ENCODE measurements at regions not wholly inside any gene's neighbourhood (a gene's known extent, or its start where the extent isn't known, plus 50 kb on each side); places are given as distances from the start of the nearest gene placed in this dataset.
A peak's percentile ranks its signal among the peaks of the same experiment; 100 is the strongest.

DNA sequence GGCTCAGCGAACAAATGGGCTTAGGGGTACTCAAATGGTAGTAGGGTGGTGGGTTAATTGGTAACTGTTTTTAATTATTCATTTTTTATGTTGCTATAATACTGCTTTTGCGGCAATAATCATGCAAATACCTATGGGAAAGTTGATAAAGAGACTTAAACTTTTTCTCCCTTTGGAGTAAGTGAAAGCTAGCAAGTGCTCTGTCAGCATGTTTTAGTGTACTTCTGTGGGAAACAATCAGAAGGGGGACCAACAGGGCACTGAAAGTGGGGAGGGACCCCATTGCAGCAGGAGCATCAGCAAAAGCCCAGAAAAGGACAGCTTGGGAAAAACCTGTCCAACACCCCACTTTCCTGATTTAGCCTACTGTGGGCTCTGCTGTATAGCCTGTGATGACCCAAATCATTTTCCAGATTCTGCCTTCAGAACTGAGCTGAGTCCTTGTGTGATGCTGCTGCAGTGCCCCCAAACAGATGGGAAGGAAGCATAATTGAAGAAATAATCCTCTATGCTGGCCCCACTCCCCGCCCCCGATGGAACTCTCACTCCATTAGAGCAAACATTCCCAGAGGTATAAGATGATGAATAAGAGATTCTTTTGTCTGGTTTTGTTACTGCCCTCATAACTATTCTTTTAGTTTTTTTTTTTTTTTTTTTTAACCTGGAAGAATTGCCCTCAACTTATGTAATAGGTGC, 322.8 kb downstream of the CD83 start:
- H3K27ac ChIP-seq (ENCODE audit: low read depth, low read length), result no peak overlapping the region
- DNase-seq (ENCODE audit: low read depth in 4 of 6, low spot score in 6 of 6), result peak in 1 of 6 donors; percentile 19
- no peak overlapping the region for H3K4me3 ChIP-seq (ENCODE audit: low read depth, low read length)
- H3K4me1 ChIP-seq (ENCODE audit: control insufficient read depth, insufficient read depth, low read length), result peaks cover 8% of the 10 kb centered on the region
- no peaks in the 10 kb centered on the region for H3K27me3 ChIP-seq (ENCODE audit: control insufficient read depth, insufficient read depth, low read length)
- H3K9me3 ChIP-seq (ENCODE audit: control insufficient read depth, insufficient read depth, low read length), result no peaks in the 10 kb centered on the region
- no peaks in the 10 kb centered on the region for H3K36me3 ChIP-seq (ENCODE audit: control insufficient read depth, insufficient read depth, low read length)
- WGBS (ENCODE audit: insufficient coverage), result no CpG with 5 or more reads among the region's 4 CpGs

GRCh38 chr6:14440940-14441781, 323.6 kb downstream of the CD83 start:
- peak in 2 of 6 donors; percentile 67 to 76 for DNase-seq (ENCODE audit: low read depth in 4 of 6, low spot score in 6 of 6)
- no peak overlapping the region for H3K4me3 ChIP-seq (ENCODE audit: low read depth, low read length)
- H3K36me3 ChIP-seq (ENCODE audit: control insufficient read depth, insufficient read depth, low read length), result no peaks in the 10 kb centered on the region
- peaks cover 8% of the 10 kb centered on the region for H3K4me1 ChIP-seq (ENCODE audit: control insufficient read depth, insufficient read depth, low read length)
- no peaks in the 10 kb centered on the region for H3K9me3 ChIP-seq (ENCODE audit: control insufficient read depth, insufficient read depth, low read length)
- 21% methylated on average over 8 of the region's 13 CpGs for WGBS (ENCODE audit: insufficient coverage)
- no peaks in the 10 kb centered on the region for H3K27me3 ChIP-seq (ENCODE audit: control insufficient read depth, insufficient read depth, low read length)
- no peak overlapping the region for H3K27ac ChIP-seq (ENCODE audit: low read depth, low read length)

DNA sequence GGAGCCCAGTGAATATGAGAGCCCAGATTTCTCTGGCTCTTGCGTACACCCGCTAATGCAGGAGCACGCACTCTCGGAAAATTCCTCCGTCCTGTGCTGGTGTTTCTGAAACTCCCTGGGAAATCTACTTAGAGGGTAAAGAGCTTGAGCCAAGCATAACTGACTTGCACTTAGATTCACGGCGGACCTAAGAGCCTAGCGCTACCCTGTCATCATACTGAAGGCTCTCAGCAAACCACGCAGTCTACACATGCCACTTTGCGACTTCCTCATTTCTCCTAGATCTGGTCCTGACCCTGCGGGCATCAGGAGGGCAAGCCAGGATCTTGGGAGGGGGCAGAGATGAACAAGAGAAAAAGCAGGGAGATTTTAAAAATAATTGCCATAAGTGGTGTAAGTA, 324.7 kb downstream of the CD83 start:
- peak in 1 of 6 donors; percentile 5 for DNase-seq (ENCODE audit: low read depth in 4 of 6, low spot score in 6 of 6)
- Histone ChIP-seq H3K36me3 (ENCODE audit: control insufficient read depth, insufficient read depth, low read length) (no peaks in the 10 kb centered on the region), H3K4me1 (ENCODE audit: control insufficient read depth, insufficient read depth, low read length) (peaks cover 8% of the 10 kb centered on the region), H3K9me3 (ENCODE audit: control insufficient read depth, insufficient read depth, low read length) (no peaks in the 10 kb centered on the region), H3K27me3 (ENCODE audit: control insufficient read depth, insufficient read depth, low read length) (no peaks in the 10 kb centered on the region), H3K27ac (ENCODE audit: low read depth, low read length) (no peak overlapping the region), H3K4me3 (ENCODE audit: low read depth, low read length) (no peak overlapping the region)
- WGBS (ENCODE audit: insufficient coverage), result 91% methylated on average over 5 of the region's 11 CpGs

DNA sequence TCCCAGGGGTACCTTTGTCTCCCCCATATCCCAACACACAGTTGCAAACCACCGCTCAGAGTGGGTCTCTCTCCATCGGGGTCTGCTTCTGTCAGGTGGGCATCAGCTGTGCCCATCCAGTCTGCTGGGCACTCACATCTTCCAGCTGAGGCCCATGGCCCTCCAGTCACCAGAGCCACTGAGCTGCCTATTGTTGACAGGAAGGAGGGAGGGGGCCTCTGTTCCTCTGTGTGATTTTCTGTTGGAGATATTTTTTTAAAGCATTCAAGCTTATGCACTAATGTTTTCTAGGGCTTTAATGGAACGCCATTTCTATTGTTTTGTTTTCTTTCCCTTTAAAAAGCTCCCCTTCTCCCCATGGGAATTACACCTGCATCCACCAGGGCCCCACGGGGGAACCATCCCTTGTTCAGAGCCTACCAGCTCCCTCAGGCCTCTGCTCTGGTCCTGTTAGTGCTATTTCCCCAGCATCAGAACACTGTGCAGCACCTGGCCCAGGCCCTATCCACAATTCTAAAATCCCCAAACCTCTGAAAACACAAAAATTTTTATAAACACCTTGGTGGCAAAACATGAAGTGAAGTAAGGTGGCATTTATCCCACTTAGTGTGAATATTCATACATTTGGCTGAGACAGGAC, 326.2 kb downstream of the CD83 start:
- peaks cover 8% of the 10 kb centered on the region for H3K4me1 ChIP-seq (ENCODE audit: control insufficient read depth, insufficient read depth, low read length)
- WGBS (ENCODE audit: insufficient coverage), result 70% methylated on average over 4 of the region's 4 CpGs
- H3K9me3 ChIP-seq (ENCODE audit: control insufficient read depth, insufficient read depth, low read length), result no peaks in the 10 kb centered on the region
- no peak for DNase-seq (ENCODE audit: low read depth in 4 of 6, low spot score in 6 of 6)
- no peaks in the 10 kb centered on the region for H3K36me3 ChIP-seq (ENCODE audit: control insufficient read depth, insufficient read depth, low read length)
- H3K27me3 ChIP-seq (ENCODE audit: control insufficient read depth, insufficient read depth, low read length), result no peaks in the 10 kb centered on the region
- no peak overlapping the region for H3K27ac ChIP-seq (ENCODE audit: low read depth, low read length)
- H3K4me3 ChIP-seq (ENCODE audit: low read depth, low read length), result no peak overlapping the region

DNA sequence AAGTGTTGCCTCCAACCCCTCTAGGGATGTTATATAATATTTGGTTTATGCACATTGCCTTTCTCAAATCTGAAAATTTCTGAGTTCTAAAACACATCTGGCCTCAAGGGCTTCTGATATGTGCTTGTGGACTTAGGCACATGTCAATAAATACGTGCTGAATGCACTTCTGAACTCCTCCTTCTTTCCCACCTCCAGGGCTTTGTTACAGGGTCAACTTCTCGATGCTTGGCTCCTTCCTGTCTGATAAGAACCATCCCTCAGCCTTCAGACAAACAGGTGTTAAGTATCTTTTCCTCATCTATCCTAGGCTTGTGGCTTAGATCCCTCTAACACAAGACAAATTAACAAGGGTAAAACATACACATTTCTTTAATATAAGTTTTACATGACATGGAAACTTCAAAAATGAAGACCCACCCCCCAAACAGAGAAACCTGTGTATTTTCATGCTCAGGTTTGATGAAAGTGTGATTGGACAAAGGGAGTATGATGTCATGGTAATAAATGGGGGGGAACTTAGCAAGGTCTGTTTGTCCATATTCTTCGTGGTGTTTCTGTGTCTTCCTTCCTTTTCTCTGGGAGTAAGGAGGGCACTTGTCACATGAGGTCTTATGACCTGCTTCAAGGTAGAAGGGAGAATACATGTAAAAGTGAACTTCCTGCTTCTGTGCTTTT, 326.9 kb downstream of the CD83 start:
- Histone ChIP-seq H3K27me3 (ENCODE audit: control insufficient read depth, insufficient read depth, low read length) (no peaks in the 10 kb centered on the region), H3K4me1 (ENCODE audit: control insufficient read depth, insufficient read depth, low read length) (peaks cover 8% of the 10 kb centered on the region), H3K36me3 (ENCODE audit: control insufficient read depth, insufficient read depth, low read length) (no peaks in the 10 kb centered on the region), H3K9me3 (ENCODE audit: control insufficient read depth, insufficient read depth, low read length) (no peaks in the 10 kb centered on the region), H3K27ac (ENCODE audit: low read depth, low read length) (no peak overlapping the region), H3K4me3 (ENCODE audit: low read depth, low read length) (no peak overlapping the region)
- 93% methylated on average over 3 of the region's 3 CpGs for WGBS (ENCODE audit: insufficient coverage)
- no peak for DNase-seq (ENCODE audit: low read depth in 4 of 6, low spot score in 6 of 6)

DNA sequence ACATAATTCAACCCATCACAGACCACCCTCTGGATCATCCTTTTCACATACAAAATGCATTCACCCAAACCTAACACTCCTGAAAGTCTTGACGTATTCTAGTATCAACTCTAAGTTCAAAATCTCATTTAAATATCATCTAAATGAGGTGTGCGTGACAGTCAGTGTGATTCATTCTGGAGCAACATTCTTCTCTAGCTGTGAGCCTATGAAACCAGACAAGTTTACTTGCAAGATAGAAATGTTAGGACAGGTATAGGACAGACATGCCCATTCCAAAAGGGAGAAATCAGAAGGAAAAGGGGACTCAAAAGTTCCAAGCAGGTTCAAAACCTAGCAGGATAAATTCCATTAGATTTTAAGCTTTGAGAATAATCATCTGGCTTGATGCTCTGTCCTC, 329.7 kb downstream of the CD83 start:
- peaks cover 4% of the 10 kb centered on the region for H3K4me1 ChIP-seq (ENCODE audit: control insufficient read depth, insufficient read depth, low read length)
- no peaks in the 10 kb centered on the region for H3K36me3 ChIP-seq (ENCODE audit: control insufficient read depth, insufficient read depth, low read length)
- no peak overlapping the region for H3K27ac ChIP-seq (ENCODE audit: low read depth, low read length)
- no peak for DNase-seq (ENCODE audit: low read depth in 4 of 6, low spot score in 6 of 6)
- H3K4me3 ChIP-seq (ENCODE audit: low read depth, low read length), result no peak overlapping the region
- no peaks in the 10 kb centered on the region for H3K27me3 ChIP-seq (ENCODE audit: control insufficient read depth, insufficient read depth, low read length)
- WGBS (ENCODE audit: insufficient coverage), result no CpG with 5 or more reads among the region's 2 CpGs
- H3K9me3 ChIP-seq (ENCODE audit: control insufficient read depth, insufficient read depth, low read length), result no peaks in the 10 kb centered on the region

DNA sequence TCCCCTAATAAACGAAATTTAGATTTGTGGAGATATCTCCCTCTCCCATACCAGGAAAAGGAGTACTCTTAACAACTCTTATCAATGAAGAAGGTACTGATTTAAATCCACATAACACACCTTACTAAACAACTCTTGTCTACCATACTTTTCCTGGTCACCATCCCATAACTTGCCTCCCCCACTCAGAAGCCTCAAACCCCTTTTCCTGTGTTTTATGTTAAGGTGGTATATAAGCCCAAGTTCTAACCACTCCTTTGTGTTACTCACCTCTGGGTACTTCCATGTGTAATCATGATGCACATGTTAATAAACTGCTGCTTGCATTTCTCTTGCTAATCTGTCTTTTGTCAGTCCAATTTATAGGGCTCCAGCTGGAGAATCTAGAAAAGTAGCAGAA, 330.7 kb downstream of the CD83 start:
- no peaks in the 10 kb centered on the region for H3K36me3 ChIP-seq (ENCODE audit: control insufficient read depth, insufficient read depth, low read length)
- H3K27ac ChIP-seq (ENCODE audit: low read depth, low read length), result no peak overlapping the region
- no peak for DNase-seq (ENCODE audit: low read depth in 4 of 6, low spot score in 6 of 6)
- no peaks in the 10 kb centered on the region for H3K27me3 ChIP-seq (ENCODE audit: control insufficient read depth, insufficient read depth, low read length)
- no CpG with 5 or more reads among the region's 1 CpG for WGBS (ENCODE audit: insufficient coverage)
- no peaks in the 10 kb centered on the region for H3K9me3 ChIP-seq (ENCODE audit: control insufficient read depth, insufficient read depth, low read length)
- no peak overlapping the region for H3K4me3 ChIP-seq (ENCODE audit: low read depth, low read length)
- peaks cover 4% of the 10 kb centered on the region for H3K4me1 ChIP-seq (ENCODE audit: control insufficient read depth, insufficient read depth, low read length)

DNA sequence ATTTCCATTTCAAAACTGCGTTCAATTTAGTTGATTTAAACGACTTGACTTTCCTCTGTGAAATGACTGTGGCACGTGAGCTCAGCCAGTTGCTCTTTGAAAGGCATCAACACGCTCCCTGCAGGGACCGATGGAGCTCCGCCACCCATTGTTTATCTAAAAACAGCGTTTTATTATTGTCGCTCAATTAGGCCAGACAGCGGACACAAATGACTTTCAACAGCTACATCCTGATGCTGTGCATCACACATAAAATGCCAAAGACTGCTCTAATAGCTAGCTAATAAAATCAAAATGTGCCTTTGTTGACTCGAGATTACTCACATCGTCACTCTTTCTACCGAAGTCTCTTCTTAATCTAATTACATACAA, 332.5 kb downstream of the CD83 start:
- no peaks in the 10 kb centered on the region for H3K27me3 ChIP-seq (ENCODE audit: control insufficient read depth, insufficient read depth, low read length)
- H3K4me3 ChIP-seq (ENCODE audit: low read depth, low read length), result no peak overlapping the region
- peak in 2 of 6 donors; percentile 20 to 88 for DNase-seq (ENCODE audit: low read depth in 4 of 6, low spot score in 6 of 6)
- peaks cover 4% of the 10 kb centered on the region for H3K4me1 ChIP-seq (ENCODE audit: control insufficient read depth, insufficient read depth, low read length)
- H3K36me3 ChIP-seq (ENCODE audit: control insufficient read depth, insufficient read depth, low read length), result no peaks in the 10 kb centered on the region
- no peak overlapping the region for H3K27ac ChIP-seq (ENCODE audit: low read depth, low read length)
- H3K9me3 ChIP-seq (ENCODE audit: control insufficient read depth, insufficient read depth, low read length), result no peaks in the 10 kb centered on the region
- 21% methylated on average over 12 of the region's 12 CpGs for WGBS (ENCODE audit: insufficient coverage)

DNA sequence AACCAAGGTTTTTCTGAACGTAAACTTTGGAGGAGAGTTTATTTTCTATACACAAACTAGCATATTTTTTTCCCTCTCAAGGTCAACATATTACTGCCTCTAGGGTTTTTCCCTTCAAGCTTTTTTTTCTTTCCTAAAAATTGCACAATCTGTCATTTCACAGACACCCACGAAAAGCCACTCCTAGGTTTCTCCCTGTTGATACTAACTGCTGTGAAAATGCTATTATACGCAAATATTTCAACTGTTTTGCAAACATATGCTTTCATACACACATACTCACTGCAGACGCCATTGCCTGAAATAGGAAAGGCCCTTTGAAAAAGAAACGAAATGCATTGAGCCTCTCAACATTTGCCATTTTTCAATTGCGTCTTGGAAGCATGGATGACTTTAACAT, 333.0 kb downstream of the CD83 start:
- Histone ChIP-seq H3K27ac (ENCODE audit: low read depth, low read length) (no peak overlapping the region), H3K4me3 (ENCODE audit: low read depth, low read length) (no peak overlapping the region), H3K36me3 (ENCODE audit: control insufficient read depth, insufficient read depth, low read length) (no peaks in the 10 kb centered on the region), H3K4me1 (ENCODE audit: control insufficient read depth, insufficient read depth, low read length) (peaks cover 4% of the 10 kb centered on the region), H3K9me3 (ENCODE audit: control insufficient read depth, insufficient read depth, low read length) (no peaks in the 10 kb centered on the region), H3K27me3 (ENCODE audit: control insufficient read depth, insufficient read depth, low read length) (no peaks in the 10 kb centered on the region)
- peak in 1 of 6 donors; percentile 35 for DNase-seq (ENCODE audit: low read depth in 4 of 6, low spot score in 6 of 6)
- 92% methylated on average over 4 of the region's 6 CpGs for WGBS (ENCODE audit: insufficient coverage)
